GM18502 (cell line): ENCODE measurements at regions not wholly inside any gene's neighbourhood (a gene's known extent, or its start where the extent isn't known, plus 50 kb on each side); places are given as distances from the start of the nearest gene placed in this dataset.

Experiments used
- ATAC-seq: cut with Tn5 transposase; IDR thresholded peaks from one replicate; pipeline ENCODE4 v1.9.1; 2021; ENCODE audit warnings: mild to moderate bottlenecking; ENCODE audit not compliant: unreplicated experiment, poor library complexity

GRCh38 chr5:61882901-61883500, 423.0 kb upstream of the KIF2A start:
- no peak for ATAC-seq

- no peak for ATAC-seq
Observed at GRCh38 chr5:61884252-61884855, 421.7 kb upstream of the KIF2A start.

- no peak for ATAC-seq
Observed at GRCh38 chr5:61886214-61886613, 419.8 kb upstream of the KIF2A start.

GRCh38 chr5:61887271-61887670, 418.7 kb upstream of the KIF2A start:
- no peak for ATAC-seq

GRCh38 chr5:61894046-61894445, 412.0 kb upstream of the KIF2A start:
- no peak for ATAC-seq

- ATAC-seq, result no peak
Observed at GRCh38 chr5:61896811-61897210, 409.2 kb upstream of the KIF2A start.

- no peak for ATAC-seq
Observed at GRCh38 chr5:61897251-61897650, 408.8 kb upstream of the KIF2A start.

GRCh38 chr5:61901997-61902396, 404.0 kb upstream of the KIF2A start:
- no peak for ATAC-seq

- ATAC-seq, result no peak
Observed at GRCh38 chr5:61904730-61905129, 401.3 kb upstream of the KIF2A start.

- no peak for ATAC-seq
Observed at GRCh38 chr5:61905613-61906012, 400.4 kb upstream of the KIF2A start.

GRCh38 chr5:61906820-61907219, 399.2 kb upstream of the KIF2A start:
- ATAC-seq, result peak; percentile 44

- ATAC-seq, result no peak
Observed at GRCh38 chr5:61907995-61908394, 398.0 kb upstream of the KIF2A start.

- ATAC-seq, result peak; percentile 56
Observed at GRCh38 chr5:61910771-61911170, 395.2 kb upstream of the KIF2A start.

- no peak for ATAC-seq
Observed at GRCh38 chr5:61912559-61912958, 393.4 kb upstream of the KIF2A start.

GRCh38 chr5:61915646-61916045, 390.4 kb upstream of the KIF2A start:
- no peak for ATAC-seq

GRCh38 chr5:61916621-61917620, 389.1 kb upstream of the KIF2A start:
- no peak for ATAC-seq

- no peak for ATAC-seq
Observed at GRCh38 chr5:61918611-61919010, 387.4 kb upstream of the KIF2A start.

GRCh38 chr5:61919920-61920319, 386.1 kb upstream of the KIF2A start:
- no peak for ATAC-seq

GRCh38 chr5:61924251-61924650, 381.8 kb upstream of the KIF2A start:
- ATAC-seq, result no peak

GRCh38 chr5:61926911-61927310, 379.1 kb upstream of the KIF2A start:
- ATAC-seq, result no peak

- ATAC-seq, result no peak
Observed at GRCh38 chr5:61931236-61931635, 374.8 kb upstream of the KIF2A start.
